ENCODE measurements at regions not wholly inside any gene's neighbourhood (a gene's known extent, or its start where the extent isn't known, plus 50 kb on each side); places are given as distances from the start of the nearest gene placed in this dataset.
"Not testable (repeated sequence)": the region's sequence is repeated elsewhere in the genome, so short reads cannot be mapped to it uniquely, and the experiment has no call there.

GRCh38 chr17:64800987-64801386, 118.3 kb downstream of the LRRC37A3 start:
- peaks cover 24% of the 10 kb centered on the region for H3K4me1 ChIP-seq (ENCODE audit: control insufficient read depth, low read length)
- not testable (repeated sequence) for H3K27me3 ChIP-seq (ENCODE audit: control insufficient read depth, low read length); H4K20me1 ChIP-seq (ENCODE audit: control insufficient read depth, insufficient read depth, low read depth, low read length); H3K9me3 ChIP-seq (ENCODE audit: control insufficient read depth, insufficient read depth, low read length); H3K4me2 ChIP-seq (ENCODE audit: low read length); H3K4me3 ChIP-seq (ENCODE audit: low read length); H3K9me2 ChIP-seq (replicated peaks; ENCODE audit: control insufficient read depth, low read length); H3K79me2 ChIP-seq (ENCODE audit: control insufficient read depth, low read length); H3K36me3 ChIP-seq (ENCODE audit: control insufficient read depth, low read length); H3F3A ChIP-seq (ENCODE audit: control insufficient read depth, insufficient read depth); H3K27ac ChIP-seq (ENCODE audit: low read depth, low read length)

DNA sequence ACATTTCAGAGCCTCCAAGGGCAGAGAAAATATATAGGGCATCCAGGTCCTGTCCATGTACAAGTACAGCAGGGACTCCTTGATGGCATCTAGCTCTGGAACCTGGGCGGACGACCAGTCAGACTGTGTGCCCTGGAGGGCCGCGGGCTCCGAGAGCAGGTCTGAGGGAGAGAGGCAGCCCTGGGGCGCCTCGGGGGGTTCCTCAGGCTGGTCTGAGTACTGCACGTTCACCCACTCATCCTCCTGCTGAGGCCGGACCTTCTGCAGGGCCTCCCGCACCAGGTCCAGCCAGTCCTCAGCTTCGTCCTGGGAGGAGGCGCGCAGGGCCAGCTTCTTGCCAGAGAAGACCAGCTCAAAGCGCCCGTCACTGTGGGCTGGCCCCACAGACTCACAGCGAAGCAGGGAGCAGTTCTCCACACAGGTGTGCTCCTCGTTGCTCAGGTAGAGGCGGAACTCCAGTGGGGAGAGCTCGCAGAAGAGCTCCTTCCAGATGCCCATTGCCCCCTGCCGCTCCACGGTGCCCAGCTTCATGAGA, 118.8 kb downstream of the LRRC37A3 start:
- not testable (repeated sequence) for H3K36me3 ChIP-seq (ENCODE audit: control insufficient read depth, low read length)

GRCh38 chr17:64799543-64800188, 119.6 kb downstream of the LRRC37A3 start:
- not testable (repeated sequence) for H3F3A ChIP-seq (ENCODE audit: control insufficient read depth, insufficient read depth); H3K9me3 ChIP-seq (ENCODE audit: control insufficient read depth, insufficient read depth, low read length); H4K20me1 ChIP-seq (ENCODE audit: control insufficient read depth, insufficient read depth, low read depth, low read length); H3K4me3 ChIP-seq (ENCODE audit: low read length); H3K9me2 ChIP-seq (replicated peaks; ENCODE audit: control insufficient read depth, low read length); H3K36me3 ChIP-seq (ENCODE audit: control insufficient read depth, low read length); H3K79me2 ChIP-seq (ENCODE audit: control insufficient read depth, low read length); H3K27me3 ChIP-seq (ENCODE audit: control insufficient read depth, low read length); H3K27ac ChIP-seq (ENCODE audit: low read depth, low read length)
- H3K4me1 ChIP-seq (ENCODE audit: control insufficient read depth, low read length), result peaks cover 24% of the 10 kb centered on the region
- 0 out of 2 replicates have a peak overlapping the region, but pooled peaks have one; percentile 27 for H3K4me2 ChIP-seq (ENCODE audit: low read length)

More for the DNA sequence above, 118.8 kb downstream of the LRRC37A3 start:
- H3K79me2 ChIP-seq (ENCODE audit: control insufficient read depth, low read length); H3K4me3 ChIP-seq (ENCODE audit: low read length); H3K4me2 ChIP-seq (ENCODE audit: low read length); H3K9me2 ChIP-seq (replicated peaks; ENCODE audit: control insufficient read depth, low read length); H3F3A ChIP-seq (ENCODE audit: control insufficient read depth, insufficient read depth); H3K27ac ChIP-seq (ENCODE audit: low read depth, low read length); H4K20me1 ChIP-seq (ENCODE audit: control insufficient read depth, insufficient read depth, low read depth, low read length); H3K9me3 ChIP-seq (ENCODE audit: control insufficient read depth, insufficient read depth, low read length); H3K27me3 ChIP-seq (ENCODE audit: control insufficient read depth, low read length): not testable (repeated sequence)
- peaks cover 24% of the 10 kb centered on the region for H3K4me1 ChIP-seq (ENCODE audit: control insufficient read depth, low read length)

DNA sequence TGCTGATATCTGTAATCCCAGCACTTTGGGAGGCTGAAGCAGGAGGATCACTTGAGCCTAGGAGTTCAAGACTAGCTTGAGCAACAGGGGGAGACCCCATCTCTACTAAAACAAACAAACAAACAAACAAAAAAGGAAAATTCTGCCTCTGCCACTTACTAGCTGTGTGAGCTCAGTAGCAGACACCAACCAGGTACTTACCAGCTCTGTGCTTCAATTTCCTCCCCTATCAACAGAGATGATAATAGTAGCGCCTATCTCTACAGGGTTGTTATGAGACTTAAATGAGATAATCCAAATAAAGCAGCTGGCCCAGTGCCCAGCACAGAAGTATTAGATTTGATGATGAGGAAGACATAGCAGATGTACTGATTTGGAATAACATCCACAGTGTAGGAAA, 120.3 kb downstream of the LRRC37A3 start:
- H3K27me3 ChIP-seq (ENCODE audit: control insufficient read depth, low read length); H3K79me2 ChIP-seq (ENCODE audit: control insufficient read depth, low read length); H3K36me3 ChIP-seq (ENCODE audit: control insufficient read depth, low read length); H3K9me3 ChIP-seq (ENCODE audit: control insufficient read depth, insufficient read depth, low read length); H3F3A ChIP-seq (ENCODE audit: control insufficient read depth, insufficient read depth); H3K4me3 ChIP-seq (ENCODE audit: low read length); H4K20me1 ChIP-seq (ENCODE audit: control insufficient read depth, insufficient read depth, low read depth, low read length); H3K9me2 ChIP-seq (replicated peaks; ENCODE audit: control insufficient read depth, low read length): not testable (repeated sequence)
- peaks cover 24% of the 10 kb centered on the region for H3K4me1 ChIP-seq (ENCODE audit: control insufficient read depth, low read length)
- H3K27ac ChIP-seq (ENCODE audit: low read depth, low read length), result peak overlapping the region; percentile 54
- peak overlapping the region; percentile 61 for H3K4me2 ChIP-seq (ENCODE audit: low read length)

- Histone ChIP-seq H3K4me2 (ENCODE audit: low read length) (peak overlapping the region; percentile 61), H3K27ac (ENCODE audit: low read depth, low read length) (peak overlapping the region; percentile 54), H3K4me3 (ENCODE audit: low read length) (peak overlapping the region; percentile 34; the same call in 1 of the 2 replicates), H3K4me1 (ENCODE audit: control insufficient read depth, low read length) (peaks cover 24% of the 10 kb centered on the region)
- H3K9me2 ChIP-seq (replicated peaks; ENCODE audit: control insufficient read depth, low read length); H4K20me1 ChIP-seq (ENCODE audit: control insufficient read depth, insufficient read depth, low read depth, low read length); H3K9me3 ChIP-seq (ENCODE audit: control insufficient read depth, insufficient read depth, low read length); H3K36me3 ChIP-seq (ENCODE audit: control insufficient read depth, low read length); H3F3A ChIP-seq (ENCODE audit: control insufficient read depth, insufficient read depth); H3K79me2 ChIP-seq (ENCODE audit: control insufficient read depth, low read length); H3K27me3 ChIP-seq (ENCODE audit: control insufficient read depth, low read length): not testable (repeated sequence)
These were observed 120.8 kb downstream of the LRRC37A3 start for GRCh38 chr17:64798489-64798790.
